ES-I3 (cell line): ENCODE measurements at regions not wholly inside any gene's neighbourhood (a gene's known extent, or its start where the extent isn't known, plus 50 kb on each side); places are given as distances from the start of the nearest gene placed in this dataset.

Experiments
- H3K36me3 ChIP-seq: 2 replicates; pipeline ENCODE4 v1.6.1; 2013; ENCODE audit warnings: mild to moderate bottlenecking, low read length, control low read depth, moderate library complexity; ENCODE audit not compliant: insufficient read depth
- H3K4me1 ChIP-seq: 2 replicates; pipeline ENCODE4 v1.6.1; 2013; ENCODE audit warnings: mild to moderate bottlenecking, control low read depth, low read length; ENCODE audit not compliant: insufficient read depth
- H3K9ac ChIP-seq: 2 replicates; pipeline ENCODE4 v1.6.1; 2013; ENCODE audit warnings: low read depth, mild to moderate bottlenecking, low read length, moderate library complexity
- H3K9me3 ChIP-seq: 2 replicates; pipeline ENCODE4 v1.6.1; 2013; ENCODE audit warnings: mild to moderate bottlenecking, low read length, moderate library complexity; ENCODE audit not compliant: control insufficient read depth, insufficient read depth

DNA sequence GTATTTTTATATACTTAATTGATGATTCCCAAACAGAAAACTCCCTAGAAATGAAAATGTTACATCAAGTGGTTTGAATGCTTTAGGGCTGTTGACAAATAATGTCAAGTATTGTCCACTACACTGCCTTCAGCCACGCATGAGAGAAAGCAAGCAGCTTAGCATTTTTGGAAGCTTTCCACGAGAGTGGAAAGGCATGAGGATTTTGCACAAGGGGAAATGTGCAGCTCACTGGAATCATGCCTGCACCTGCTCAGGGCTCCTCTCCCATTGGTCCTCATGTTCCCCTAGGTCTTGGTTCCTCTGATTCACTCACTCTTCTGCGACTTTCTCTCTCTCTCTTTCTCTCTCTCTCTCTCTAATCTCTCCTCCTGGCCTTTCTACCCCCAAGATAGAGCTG is 439.5 kb upstream of the CDH4 start:
- Histone ChIP-seq H3K9ac (no peak overlapping the region), H3K36me3 (no peaks in the 10 kb centered on the region), H3K9me3 (no peaks in the 10 kb centered on the region), H3K4me1 (no peaks in the 10 kb centered on the region)

DNA sequence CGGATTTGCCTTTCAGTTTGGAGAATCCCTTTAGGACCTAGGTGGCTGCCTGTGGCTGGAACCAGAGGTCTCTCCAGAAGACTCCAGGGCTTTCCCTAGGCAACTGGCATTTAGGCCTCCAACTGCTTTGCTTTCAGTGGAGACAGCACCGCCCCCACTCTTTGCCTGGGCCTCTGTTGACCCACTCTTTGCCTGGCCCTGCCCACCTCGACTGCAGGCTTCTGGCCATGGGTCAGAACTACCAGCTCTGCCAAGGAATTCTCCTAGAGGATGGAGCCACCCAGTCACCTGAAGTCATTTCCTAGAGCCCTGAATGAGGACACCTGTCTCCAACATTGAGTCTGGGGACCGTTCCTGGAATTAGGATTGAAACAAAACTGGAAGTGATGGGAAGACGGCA is 439.0 kb upstream of the CDH4 start:
- no peaks in the 10 kb centered on the region for H3K9me3 ChIP-seq
- H3K9ac ChIP-seq: no peak overlapping the region
- no peaks in the 10 kb centered on the region for H3K4me1 ChIP-seq
- no peaks in the 10 kb centered on the region for H3K36me3 ChIP-seq

DNA sequence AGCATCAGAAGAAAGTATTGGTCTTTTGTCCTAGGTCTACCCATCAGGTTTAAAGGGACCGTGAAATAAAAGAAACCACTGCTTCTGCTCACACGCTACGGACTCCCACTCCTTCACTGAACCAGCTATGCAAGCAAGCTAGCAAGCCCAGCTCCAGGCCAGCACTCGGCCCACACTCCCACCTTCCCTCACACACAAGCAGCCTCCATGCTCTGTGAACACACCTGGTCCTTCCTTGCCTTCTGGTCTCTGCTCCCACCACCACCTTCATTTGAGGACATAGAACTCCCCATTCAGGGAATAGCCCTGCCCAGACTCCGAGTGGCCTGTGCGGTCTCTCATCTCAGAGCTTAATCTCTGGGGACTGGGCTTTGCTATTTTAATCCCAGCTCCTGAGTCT is 436.4 kb upstream of the CDH4 start:
- Histone ChIP-seq H3K9ac (no peak overlapping the region), H3K36me3 (no peaks in the 10 kb centered on the region), H3K4me1 (no peaks in the 10 kb centered on the region), H3K9me3 (no peaks in the 10 kb centered on the region)

DNA sequence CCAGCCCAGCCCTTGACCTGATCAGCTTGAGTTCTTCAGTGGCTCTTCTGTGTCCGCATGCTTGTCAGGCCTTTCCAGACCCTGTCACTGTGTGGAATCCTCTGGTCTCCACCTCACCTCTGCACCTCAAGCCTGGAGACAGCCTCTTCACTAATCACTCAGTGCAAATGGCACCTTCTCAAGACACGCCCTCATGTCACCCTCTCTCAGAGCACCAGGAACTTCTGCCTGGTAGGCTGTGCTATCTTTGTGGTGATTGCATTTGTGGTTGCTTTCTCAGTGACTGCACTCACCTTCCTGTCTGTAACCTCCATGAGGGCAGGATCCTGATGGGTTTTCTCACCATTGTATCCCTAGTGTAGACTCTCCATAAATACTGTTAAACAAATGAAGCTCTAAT is 435.2 kb upstream of the CDH4 start:
- Histone ChIP-seq H3K9ac (no peak overlapping the region), H3K36me3 (no peaks in the 10 kb centered on the region), H3K4me1 (no peaks in the 10 kb centered on the region), H3K9me3 (no peaks in the 10 kb centered on the region)

DNA sequence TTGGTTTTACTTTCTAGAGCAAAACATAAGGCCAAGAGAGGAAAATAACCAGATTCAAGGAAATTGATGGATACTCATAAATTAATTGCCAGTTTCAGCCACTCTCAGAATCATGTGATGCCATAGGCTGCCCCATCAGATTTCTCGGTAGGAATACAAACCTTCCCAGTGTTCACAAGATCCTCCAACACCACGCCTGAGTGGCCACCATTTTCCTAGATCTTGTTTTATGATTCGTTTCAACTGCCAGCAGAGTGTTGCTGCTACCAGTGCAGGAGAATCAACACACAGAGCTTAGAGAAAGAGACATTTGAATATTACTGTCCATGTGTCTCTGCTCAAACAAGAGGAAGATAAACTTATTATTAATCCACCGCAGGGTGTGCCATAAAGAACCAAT is 434.2 kb upstream of the CDH4 start:
- no peak overlapping the region for H3K9ac ChIP-seq
- no peaks in the 10 kb centered on the region for H3K9me3 ChIP-seq
- H3K4me1 ChIP-seq: no peaks in the 10 kb centered on the region
- no peaks in the 10 kb centered on the region for H3K36me3 ChIP-seq

DNA sequence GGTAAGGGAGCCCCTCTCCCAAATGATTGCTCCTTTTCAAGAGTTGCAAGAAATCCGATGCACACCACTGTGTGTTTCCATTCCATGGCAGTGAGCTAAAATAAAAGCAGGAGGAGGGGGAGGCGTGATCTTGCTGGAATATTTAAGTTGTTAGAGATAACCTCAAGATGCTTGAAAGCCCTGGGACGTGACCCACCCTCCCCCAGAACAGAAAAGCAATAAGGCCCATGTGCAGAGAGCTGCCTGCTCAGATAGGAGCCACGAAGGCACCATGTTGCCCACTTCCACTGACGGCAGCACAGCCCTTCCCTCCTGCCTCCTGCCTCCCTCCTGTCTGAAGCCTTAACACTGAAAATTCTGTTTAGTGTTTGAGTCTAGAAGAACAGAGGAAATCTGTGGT is 432.6 kb upstream of the CDH4 start:
- Histone ChIP-seq H3K36me3 (no peaks in the 10 kb centered on the region), H3K9me3 (no peaks in the 10 kb centered on the region), H3K4me1 (no peaks in the 10 kb centered on the region), H3K9ac (no peak overlapping the region)

DNA sequence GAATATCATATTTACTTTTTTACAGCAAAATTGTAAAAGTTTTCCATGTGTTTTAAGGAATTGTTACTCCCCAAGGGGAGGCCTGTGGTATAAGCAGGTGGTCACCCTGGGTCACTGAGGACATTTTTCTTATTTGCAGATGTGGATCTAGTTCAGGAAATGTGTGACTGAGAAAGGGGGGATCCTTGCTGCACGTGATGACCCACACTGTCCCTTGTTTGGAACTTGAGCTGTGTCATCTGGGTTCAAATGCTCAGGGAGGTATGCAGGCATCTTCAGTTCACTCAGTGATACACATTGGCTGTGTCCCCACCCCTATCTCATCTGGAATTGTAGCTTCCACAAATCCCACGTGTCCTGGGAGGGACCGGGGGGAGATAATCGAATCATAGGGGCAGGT is 431.9 kb upstream of the CDH4 start:
- Histone ChIP-seq H3K9me3 (no peaks in the 10 kb centered on the region), H3K9ac (no peak overlapping the region), H3K36me3 (no peaks in the 10 kb centered on the region), H3K4me1 (no peaks in the 10 kb centered on the region)

DNA sequence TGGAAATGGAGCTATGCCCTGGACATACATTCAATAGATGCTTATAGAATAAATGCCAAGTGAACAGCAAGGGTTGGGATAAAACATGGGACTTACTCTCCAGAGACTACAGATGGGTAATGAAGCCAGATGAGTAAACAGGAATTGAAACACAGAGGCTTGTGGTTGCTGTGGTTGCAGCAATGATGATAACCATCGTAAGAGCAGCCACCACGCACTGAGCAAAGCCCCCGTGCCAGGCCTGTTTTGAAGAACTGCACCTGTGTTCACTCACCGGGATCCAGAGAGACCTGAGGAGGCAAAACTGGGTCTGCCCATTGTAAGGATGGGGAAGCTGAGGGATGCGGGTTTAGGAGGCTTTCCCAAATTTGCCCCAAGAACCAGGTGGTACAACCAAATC is 431.1 kb upstream of the CDH4 start:
- Histone ChIP-seq H3K9me3 (no peaks in the 10 kb centered on the region), H3K4me1 (no peaks in the 10 kb centered on the region), H3K9ac (no peak overlapping the region), H3K36me3 (no peaks in the 10 kb centered on the region)

DNA sequence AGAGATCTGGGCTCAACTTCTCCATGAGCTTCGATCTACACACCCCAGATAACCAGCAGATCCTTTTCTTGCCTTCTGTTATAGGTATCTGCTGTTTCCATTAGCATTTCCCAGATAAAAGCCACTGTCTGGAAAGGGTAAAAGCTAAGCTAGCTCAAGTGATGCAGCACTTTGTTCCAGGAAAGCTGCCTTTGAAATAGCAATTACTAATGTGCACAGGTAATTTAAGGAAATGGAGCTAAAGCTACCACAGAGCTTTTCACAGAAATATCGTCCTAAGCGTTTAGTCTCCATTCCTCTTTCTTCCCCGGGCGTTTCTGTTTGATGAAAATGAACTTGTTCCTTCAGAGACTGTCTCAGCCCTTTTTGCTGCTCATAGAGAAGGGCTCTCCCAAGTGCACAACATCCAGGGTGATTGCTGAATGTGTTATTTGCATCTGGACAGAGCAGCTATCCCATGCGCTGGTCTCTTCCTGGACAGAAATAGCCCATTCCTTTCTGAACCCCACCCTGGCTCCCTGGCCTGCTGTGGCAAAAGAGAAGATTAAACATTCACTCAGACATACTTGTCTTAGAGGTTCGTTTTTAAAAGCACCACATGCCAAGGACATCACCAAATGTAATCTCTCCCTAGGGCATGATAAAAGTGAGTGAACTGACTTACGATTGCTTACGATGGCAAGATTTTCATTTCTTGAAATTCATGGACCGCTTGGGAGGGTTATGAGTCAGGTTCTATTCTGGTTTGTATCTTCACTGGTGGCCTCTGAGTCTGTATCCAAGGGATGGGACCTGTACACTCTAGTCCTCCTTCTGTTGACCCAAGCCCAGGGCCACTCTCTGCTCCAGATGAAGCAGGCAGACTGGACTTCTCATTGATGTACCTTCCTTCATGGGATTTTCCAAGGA is 429.1 kb upstream of the CDH4 start:
- Histone ChIP-seq H3K9me3 (no peaks in the 10 kb centered on the region), H3K9ac (no peak overlapping the region), H3K4me1 (no peaks in the 10 kb centered on the region), H3K36me3 (no peaks in the 10 kb centered on the region)

DNA sequence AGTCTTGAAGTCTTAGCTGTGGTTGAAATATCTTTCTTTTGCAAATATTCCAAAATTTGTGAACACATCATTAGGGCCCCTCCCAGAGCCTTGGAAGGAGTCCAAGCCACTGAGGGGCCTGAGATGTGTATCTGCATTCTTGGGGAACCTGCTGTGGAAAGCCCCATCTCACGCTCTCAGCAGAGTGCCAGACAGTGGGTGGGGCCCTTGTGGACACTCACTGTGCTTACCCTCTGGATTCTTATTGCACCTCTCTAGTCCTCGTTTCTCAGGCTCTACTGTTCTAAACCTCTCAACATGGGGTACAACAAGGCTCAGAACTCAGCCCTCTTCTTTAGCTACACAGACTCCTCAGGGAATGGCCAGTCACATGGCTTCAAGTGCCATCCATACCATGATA is 416.2 kb upstream of the CDH4 start:
- Histone ChIP-seq H3K36me3 (no peaks in the 10 kb centered on the region; the same call in 1 of the 2 replicates), H3K4me1 (no peaks in the 10 kb centered on the region), H3K9ac (no peak overlapping the region), H3K9me3 (no peaks in the 10 kb centered on the region)

DNA sequence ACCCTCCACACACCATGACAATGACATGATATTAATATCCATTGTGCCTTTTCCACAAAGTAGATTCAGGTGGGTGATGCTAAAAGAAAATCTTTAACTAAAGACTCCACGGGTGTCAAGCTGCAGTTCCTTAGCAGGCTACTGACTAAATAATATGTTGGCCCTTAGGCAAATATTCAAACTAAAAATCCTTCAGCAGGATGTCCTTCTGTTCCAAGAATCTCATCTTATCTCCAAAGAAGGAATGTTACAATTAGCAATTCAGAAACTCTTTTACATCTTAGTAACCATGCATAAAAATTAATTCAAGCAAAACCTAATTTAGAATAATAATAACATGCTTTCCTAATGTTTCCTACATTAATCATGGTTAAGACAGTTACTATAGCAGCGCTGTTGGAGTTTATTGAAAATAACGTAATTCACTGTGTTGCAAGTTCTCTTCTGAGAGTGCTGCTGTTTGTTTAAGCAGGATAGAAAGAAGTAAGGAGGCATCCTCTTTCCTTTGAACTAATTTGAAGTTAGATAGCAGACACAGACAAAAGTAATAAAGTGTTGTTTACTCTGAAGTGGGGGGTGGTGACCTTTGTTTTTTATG is 414.8 kb upstream of the CDH4 start:
- Histone ChIP-seq H3K9me3 (no peaks in the 10 kb centered on the region), H3K4me1 (no peaks in the 10 kb centered on the region), H3K9ac (no peak overlapping the region), H3K36me3 (no peaks in the 10 kb centered on the region)

DNA sequence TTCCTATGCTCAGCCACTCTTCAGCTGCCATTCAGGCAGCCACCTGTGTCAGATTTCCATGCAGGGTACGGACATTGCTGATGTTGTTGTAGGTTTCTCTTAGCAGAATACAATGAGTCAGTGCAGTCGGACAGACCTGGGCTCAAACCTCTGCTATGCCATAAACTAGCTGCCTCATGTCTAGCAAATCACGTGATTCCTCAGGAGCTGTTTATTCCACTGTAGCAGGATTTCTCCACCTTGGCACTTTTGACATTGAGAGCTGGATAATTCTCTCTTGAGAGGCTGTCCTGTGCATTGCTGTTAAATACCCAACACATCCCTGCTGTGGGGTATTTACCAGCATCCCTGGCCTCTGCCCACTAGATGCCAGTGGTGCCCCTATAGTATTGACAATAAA is 413.8 kb upstream of the CDH4 start:
- H3K9me3 ChIP-seq: no peaks in the 10 kb centered on the region
- no peak overlapping the region for H3K9ac ChIP-seq
- no peaks in the 10 kb centered on the region for H3K36me3 ChIP-seq
- 0 out of 2 replicates have a peak, but pooled peaks cover under 1% of the 10 kb centered on the region for H3K4me1 ChIP-seq

DNA sequence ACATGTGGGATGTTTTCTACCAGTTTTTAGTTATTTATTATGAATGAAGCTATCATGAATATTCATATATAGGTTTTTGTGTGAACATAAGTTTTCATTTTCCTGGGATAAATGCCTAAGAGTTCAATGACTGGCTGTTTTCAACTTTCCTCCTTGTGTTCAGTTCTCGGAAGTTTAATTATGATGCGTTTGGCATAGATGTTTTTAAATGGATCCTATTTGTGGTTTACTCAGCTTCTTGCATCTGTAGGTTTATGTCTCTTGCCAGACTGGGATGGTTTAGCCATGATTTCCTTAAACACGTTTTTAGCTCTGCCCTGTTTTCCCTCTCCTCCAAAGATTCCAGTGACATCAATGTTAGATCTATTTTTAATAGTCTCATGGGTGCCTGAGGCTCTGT is 411.1 kb upstream of the CDH4 start:
- Histone ChIP-seq H3K9me3 (no peaks in the 10 kb centered on the region), H3K4me1 (0 out of 2 replicates have a peak, but pooled peaks cover 11% of the 10 kb centered on the region), H3K36me3 (no peaks in the 10 kb centered on the region), H3K9ac (no peak overlapping the region)

DNA sequence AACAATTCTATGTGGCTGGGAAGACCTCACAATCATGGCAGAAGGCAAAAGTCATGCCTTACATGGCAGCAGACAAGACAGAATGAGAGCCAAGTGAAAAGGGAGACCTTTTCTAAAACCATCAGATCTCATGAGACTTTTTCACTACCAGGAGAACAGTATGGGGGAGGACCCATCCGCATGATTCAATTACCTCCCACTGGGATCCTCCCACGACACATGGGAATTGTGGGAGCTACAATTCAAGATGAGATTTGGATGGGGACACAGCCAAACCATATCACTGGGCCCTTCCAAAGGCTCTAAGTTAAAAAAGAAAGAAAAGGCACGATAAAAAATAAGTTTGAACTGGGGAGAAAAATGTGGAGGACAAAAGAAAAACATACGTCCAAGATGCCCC is 406.9 kb upstream of the CDH4 start:
- Histone ChIP-seq H3K36me3 (no peaks in the 10 kb centered on the region), H3K9me3 (no peaks in the 10 kb centered on the region), H3K9ac (no peak overlapping the region), H3K4me1 (0 out of 2 replicates have a peak, but pooled peaks cover 11% of the 10 kb centered on the region)
